ENCODE measurements at regions not wholly inside any gene's neighbourhood (a gene's known extent, or its start where the extent isn't known, plus 50 kb on each side); places are given as distances from the start of the nearest gene placed in this dataset.

DNA sequence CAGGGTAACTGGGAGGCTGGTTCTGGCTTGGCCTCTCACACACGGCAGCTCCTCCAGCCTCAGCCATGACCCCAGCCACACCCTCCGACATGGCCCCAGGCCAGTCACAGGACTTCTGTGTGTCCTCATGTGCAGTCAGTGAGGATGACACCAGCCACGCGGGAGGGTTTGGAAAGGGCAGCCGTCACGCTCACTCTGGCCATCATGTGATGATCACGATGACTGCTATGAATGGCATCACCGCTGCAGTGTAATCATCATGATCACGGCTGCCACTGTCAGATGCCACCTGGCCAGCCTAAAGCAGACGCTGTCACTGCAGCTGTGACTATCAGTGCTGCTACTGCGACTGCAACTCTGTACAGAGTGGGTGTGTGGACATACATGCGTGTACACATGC, 640.9 kb downstream of the BRD1 start:
- TF ChIP-seq, protein P1, sequence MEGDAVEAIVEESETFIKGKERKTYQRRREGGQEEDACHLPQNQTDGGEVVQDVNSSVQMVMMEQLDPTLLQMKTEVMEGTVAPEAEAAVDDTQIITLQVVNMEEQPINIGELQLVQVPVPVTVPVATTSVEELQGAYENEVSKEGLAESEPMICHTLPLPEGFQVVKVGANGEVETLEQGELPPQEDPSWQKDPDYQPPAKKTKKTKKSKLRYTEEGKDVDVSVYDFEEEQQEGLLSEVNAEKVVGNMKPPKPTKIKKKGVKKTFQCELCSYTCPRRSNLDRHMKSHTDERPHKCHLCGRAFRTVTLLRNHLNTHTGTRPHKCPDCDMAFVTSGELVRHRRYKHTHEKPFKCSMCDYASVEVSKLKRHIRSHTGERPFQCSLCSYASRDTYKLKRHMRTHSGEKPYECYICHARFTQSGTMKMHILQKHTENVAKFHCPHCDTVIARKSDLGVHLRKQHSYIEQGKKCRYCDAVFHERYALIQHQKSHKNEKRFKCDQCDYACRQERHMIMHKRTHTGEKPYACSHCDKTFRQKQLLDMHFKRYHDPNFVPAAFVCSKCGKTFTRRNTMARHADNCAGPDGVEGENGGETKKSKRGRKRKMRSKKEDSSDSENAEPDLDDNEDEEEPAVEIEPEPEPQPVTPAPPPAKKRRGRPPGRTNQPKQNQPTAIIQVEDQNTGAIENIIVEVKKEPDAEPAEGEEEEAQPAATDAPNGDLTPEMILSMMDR (IDR thresholded peaks at IDR 0.05) = no peak
- TF ChIP-seq POLR2A (IDR thresholded peaks at IDR 0.05) (no peak), EP300 (IDR thresholded peaks at IDR 0.05) (no peak)

All from tibial nerve (tissue), 4 donors.